ENCODE measurements at regions not wholly inside any gene's neighbourhood (a gene's known extent, or its start where the extent isn't known, plus 50 kb on each side); places are given as distances from the start of the nearest gene placed in this dataset.

DNA sequence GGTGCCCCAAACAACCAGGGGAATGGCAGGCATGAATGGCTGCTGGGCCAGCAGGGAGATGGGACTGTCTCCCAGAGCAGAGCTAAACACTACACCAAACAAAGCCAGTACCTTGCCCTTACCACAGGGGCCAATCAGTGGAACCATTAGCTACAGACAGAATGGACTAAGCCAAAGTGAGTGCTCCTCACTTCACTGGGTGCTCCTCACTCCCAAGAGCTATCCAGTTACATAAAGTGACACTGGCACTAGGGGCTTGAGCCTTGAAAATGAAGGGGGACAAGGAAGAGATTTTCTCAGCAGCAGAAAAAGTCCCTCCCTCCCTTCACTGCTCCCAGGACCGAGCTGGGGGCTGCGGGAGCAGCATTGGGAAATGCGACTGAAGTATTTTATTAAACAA, 110.9 kb upstream of the SHB start:
- Mint-ChIP-seq H3K27ac (ENCODE audit: unreplicated experiment) (no peak overlapping the region), H3K36me3 (ENCODE audit: low read depth, unreplicated experiment) (no peaks in the 10 kb centered on the region), H3K9me3 (ENCODE audit: unreplicated experiment) (no peaks in the 10 kb centered on the region), H3K4me1 (ENCODE audit: unreplicated experiment) (peaks cover 25% of the 10 kb centered on the region), H3K4me3 (ENCODE audit: unreplicated experiment) (no peak overlapping the region), H3K27me3 (ENCODE audit: unreplicated experiment) (peaks cover 3% of the 10 kb centered on the region)
- TF ChIP-seq, protein P1, sequence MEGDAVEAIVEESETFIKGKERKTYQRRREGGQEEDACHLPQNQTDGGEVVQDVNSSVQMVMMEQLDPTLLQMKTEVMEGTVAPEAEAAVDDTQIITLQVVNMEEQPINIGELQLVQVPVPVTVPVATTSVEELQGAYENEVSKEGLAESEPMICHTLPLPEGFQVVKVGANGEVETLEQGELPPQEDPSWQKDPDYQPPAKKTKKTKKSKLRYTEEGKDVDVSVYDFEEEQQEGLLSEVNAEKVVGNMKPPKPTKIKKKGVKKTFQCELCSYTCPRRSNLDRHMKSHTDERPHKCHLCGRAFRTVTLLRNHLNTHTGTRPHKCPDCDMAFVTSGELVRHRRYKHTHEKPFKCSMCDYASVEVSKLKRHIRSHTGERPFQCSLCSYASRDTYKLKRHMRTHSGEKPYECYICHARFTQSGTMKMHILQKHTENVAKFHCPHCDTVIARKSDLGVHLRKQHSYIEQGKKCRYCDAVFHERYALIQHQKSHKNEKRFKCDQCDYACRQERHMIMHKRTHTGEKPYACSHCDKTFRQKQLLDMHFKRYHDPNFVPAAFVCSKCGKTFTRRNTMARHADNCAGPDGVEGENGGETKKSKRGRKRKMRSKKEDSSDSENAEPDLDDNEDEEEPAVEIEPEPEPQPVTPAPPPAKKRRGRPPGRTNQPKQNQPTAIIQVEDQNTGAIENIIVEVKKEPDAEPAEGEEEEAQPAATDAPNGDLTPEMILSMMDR (IDR thresholded peaks at IDR 0.05; ENCODE audit: unreplicated experiment), result no peak
- no peak for DNase-seq (ENCODE audit: low spot score)

DNA sequence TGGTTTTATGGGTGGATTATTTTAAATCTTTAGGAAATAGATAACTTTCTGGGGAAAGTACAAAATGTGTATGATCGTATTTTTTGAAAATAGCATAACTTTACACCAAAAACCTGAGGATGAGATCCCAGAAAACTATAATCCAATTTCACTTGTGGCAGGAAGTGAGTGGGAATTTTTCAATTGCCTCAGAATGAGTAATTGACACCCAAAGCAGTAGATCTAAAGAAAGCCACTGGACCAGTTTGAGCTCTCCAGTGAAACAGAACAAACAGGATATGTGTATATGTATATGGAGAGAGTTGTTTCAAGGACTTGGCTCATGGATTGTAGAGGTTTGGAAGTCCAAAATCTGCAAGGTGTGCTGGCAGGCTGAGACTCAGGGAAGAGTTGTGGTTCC, 109.2 kb upstream of the SHB start:
- H3K27me3 Mint-ChIP-seq (ENCODE audit: unreplicated experiment), result peaks cover 3% of the 10 kb centered on the region
- DNase-seq (ENCODE audit: low spot score), result no peak
- no peaks in the 10 kb centered on the region for H3K9me3 Mint-ChIP-seq (ENCODE audit: unreplicated experiment)
- H3K36me3 Mint-ChIP-seq (ENCODE audit: low read depth, unreplicated experiment), result no peaks in the 10 kb centered on the region
- TF ChIP-seq, protein P1 (IDR thresholded peaks at IDR 0.05; ENCODE audit: unreplicated experiment), result no peak
- H3K4me1 Mint-ChIP-seq (ENCODE audit: unreplicated experiment), result peaks cover 23% of the 10 kb centered on the region
- H3K27ac Mint-ChIP-seq (ENCODE audit: unreplicated experiment), result no peak overlapping the region
- H3K4me3 Mint-ChIP-seq (ENCODE audit: unreplicated experiment), result no peak overlapping the region

DNA sequence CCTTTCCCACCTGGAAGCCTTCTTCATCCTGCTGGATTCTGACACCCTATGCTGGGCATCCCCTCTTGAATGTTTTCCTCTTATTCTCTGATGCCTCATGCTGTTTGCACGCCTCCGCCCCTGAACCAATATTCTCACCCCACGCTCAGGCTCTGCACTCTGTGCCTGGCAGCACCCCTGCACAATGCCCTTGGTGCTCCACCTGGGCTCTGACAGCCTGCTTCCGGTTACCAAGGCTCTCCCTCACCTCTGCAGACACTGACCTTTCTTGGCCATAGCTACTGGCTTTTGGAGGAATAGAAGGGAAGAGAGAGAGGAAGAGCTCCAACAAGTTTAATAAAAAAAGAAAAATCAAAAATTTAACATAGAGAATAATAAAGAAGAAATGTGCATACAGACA, 108.7 kb upstream of the SHB start:
- Mint-ChIP-seq H3K4me3 (ENCODE audit: unreplicated experiment) (no peak overlapping the region), H3K36me3 (ENCODE audit: low read depth, unreplicated experiment) (no peaks in the 10 kb centered on the region), H3K27me3 (ENCODE audit: unreplicated experiment) (peaks cover 3% of the 10 kb centered on the region), H3K9me3 (ENCODE audit: unreplicated experiment) (no peaks in the 10 kb centered on the region), H3K4me1 (ENCODE audit: unreplicated experiment) (peaks cover 17% of the 10 kb centered on the region), H3K27ac (ENCODE audit: unreplicated experiment) (no peak overlapping the region)
- TF ChIP-seq, protein P1 (IDR thresholded peaks at IDR 0.05; ENCODE audit: unreplicated experiment), result no peak
- DNase-seq (ENCODE audit: low spot score), result no peak

DNA sequence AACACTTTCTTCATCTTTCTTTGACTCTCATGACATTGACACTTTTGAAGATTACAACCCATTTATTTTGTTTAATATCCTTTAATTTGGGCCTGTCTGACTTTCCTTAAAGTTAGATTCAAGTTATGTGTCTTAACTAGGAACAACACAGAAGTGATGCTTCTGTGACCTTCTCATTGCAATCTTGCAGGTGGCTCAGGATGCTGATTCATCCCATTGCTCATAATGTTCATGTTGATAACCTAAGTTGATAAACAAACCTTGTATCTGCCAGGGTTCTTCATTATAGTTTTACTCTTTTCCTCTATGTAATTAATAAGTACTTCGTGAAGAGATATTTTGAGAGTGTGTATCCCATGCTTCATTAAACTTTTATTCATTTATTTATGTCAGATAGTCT, 107.2 kb upstream of the SHB start:
- no peak for DNase-seq (ENCODE audit: low spot score)
- H3K4me1 Mint-ChIP-seq (ENCODE audit: unreplicated experiment), result peaks cover 3% of the 10 kb centered on the region
- TF ChIP-seq, protein P1 (IDR thresholded peaks at IDR 0.05; ENCODE audit: unreplicated experiment), result no peak
- H3K9me3 Mint-ChIP-seq (ENCODE audit: unreplicated experiment), result peaks cover 7% of the 10 kb centered on the region
- peaks cover 7% of the 10 kb centered on the region for H3K36me3 Mint-ChIP-seq (ENCODE audit: low read depth, unreplicated experiment)
- no peak overlapping the region for H3K4me3 Mint-ChIP-seq (ENCODE audit: unreplicated experiment)
- H3K27me3 Mint-ChIP-seq (ENCODE audit: unreplicated experiment), result no peaks in the 10 kb centered on the region
- no peak overlapping the region for H3K27ac Mint-ChIP-seq (ENCODE audit: unreplicated experiment)

DNA sequence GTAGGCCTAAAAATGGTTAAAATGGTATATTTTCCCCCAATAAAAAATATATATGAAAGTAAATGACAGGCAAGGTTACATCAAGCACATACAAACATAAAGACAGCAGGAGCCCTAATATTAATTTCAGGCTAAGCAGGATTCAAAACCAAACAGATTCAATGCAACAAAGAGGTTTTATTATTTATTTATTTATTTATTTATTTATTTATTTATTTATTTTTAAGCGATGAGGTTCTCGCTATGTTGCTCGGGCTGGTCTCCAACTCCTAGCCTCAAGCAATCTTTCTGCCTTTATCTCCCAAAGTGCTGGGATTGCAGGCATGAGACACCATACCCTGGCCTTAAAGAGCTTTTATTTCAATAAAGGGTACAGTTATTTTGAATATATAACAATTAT, 106.4 kb upstream of the SHB start:
- H3K4me3 Mint-ChIP-seq (ENCODE audit: unreplicated experiment), result no peak overlapping the region
- peaks cover 8% of the 10 kb centered on the region for H3K9me3 Mint-ChIP-seq (ENCODE audit: unreplicated experiment)
- DNase-seq (ENCODE audit: low spot score), result no peak
- no peaks in the 10 kb centered on the region for H3K4me1 Mint-ChIP-seq (ENCODE audit: unreplicated experiment)
- no peak overlapping the region for H3K27ac Mint-ChIP-seq (ENCODE audit: unreplicated experiment)
- H3K36me3 Mint-ChIP-seq (ENCODE audit: low read depth, unreplicated experiment), result peaks cover 14% of the 10 kb centered on the region
- H3K27me3 Mint-ChIP-seq (ENCODE audit: unreplicated experiment), result no peaks in the 10 kb centered on the region
- TF ChIP-seq, protein P1 (IDR thresholded peaks at IDR 0.05; ENCODE audit: unreplicated experiment), result no peak
